Mammary epithelial cell (primary cell): ENCODE measurements at regions not wholly inside any gene's neighbourhood (a gene's known extent, or its start where the extent isn't known, plus 50 kb on each side); places are given as distances from the start of the nearest gene placed in this dataset.

Experiments
- EZH2 ChIP-seq: IDR thresholded peaks from 2 replicates; pipeline ENCODE4 v1.6.1; 2012; ENCODE audit warnings: low read length, inconsistent platforms, borderline replicate concordance
- TF ChIP-seq, protein P1 (sequence below), 2 donors: IDR thresholded peaks in 1 of 2; conservative IDR thresholded peaks in 1 of 2; 2 replicates each; pipeline ENCODE4 v1.5.1; 2011 to 2012; ENCODE audit warnings: inconsistent platforms in 2 of 2, low read length in 2 of 2, mild to moderate bottlenecking in 2 of 2, control low read depth in 1 of 2, low read depth in 1 of 2; ENCODE audit not compliant: insufficient read depth in 1 of 2; ENCODE audit errors: extremely low read depth in 1 of 2

DNA sequence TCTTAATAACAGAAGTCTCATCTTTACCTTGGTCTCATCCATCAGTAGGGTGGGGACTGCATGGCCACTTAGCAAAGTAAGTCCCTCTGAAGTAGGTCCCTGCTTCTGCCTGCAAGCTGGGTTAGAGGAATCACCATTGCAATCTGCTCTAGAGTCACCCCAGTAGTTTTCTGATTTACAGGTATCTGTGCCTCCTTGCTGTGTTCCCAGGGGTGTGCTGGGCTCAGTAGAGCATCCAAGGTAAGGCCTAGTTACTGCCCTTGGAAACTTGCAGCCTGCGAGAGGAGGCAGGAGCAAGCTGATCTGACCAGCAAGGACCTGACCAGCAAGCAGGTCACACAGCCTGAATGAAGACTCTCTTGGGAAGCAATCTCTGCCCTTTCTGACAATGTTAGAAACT lies 160.8 kb upstream of the GSC start:
- TF ChIP-seq, protein P1, sequence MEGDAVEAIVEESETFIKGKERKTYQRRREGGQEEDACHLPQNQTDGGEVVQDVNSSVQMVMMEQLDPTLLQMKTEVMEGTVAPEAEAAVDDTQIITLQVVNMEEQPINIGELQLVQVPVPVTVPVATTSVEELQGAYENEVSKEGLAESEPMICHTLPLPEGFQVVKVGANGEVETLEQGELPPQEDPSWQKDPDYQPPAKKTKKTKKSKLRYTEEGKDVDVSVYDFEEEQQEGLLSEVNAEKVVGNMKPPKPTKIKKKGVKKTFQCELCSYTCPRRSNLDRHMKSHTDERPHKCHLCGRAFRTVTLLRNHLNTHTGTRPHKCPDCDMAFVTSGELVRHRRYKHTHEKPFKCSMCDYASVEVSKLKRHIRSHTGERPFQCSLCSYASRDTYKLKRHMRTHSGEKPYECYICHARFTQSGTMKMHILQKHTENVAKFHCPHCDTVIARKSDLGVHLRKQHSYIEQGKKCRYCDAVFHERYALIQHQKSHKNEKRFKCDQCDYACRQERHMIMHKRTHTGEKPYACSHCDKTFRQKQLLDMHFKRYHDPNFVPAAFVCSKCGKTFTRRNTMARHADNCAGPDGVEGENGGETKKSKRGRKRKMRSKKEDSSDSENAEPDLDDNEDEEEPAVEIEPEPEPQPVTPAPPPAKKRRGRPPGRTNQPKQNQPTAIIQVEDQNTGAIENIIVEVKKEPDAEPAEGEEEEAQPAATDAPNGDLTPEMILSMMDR (conservative IDR thresholded peaks at IDR 0.05 in 1 of 2, IDR thresholded peaks at IDR 0.05 in 1 of 2; ENCODE audit: extremely low read depth in 1 of 2, insufficient read depth in 1 of 2, low read depth in 1 of 2, low read length in 2 of 2): no peak
- no peak for TF ChIP-seq EZH2
